Activated CD4-positive, alpha-beta T cell treated with anti-CD3 and anti-CD28 coated beads for 4 hours (primary cell): ENCODE measurements at regions not wholly inside any gene's neighbourhood (a gene's known extent, or its start where the extent isn't known, plus 50 kb on each side); places are given as distances from the start of the nearest gene placed in this dataset.
"Not testable (repeated sequence)": the region's sequence is repeated elsewhere in the genome, so short reads cannot be mapped to it uniquely, and the experiment has no call there.

Experiments
- DNase-seq, 2 donors: peaks; one replicate each; pipeline ENCODE4 v3.0.0-alpha.2; 2020

GRCh38 chrX:122092360-122092759 is 1045.0 kb downstream of the GLUD2 start:
- no peak for DNase-seq

GRCh38 chrX:122092978-122093377 is 1045.6 kb downstream of the GLUD2 start:
- no peak for DNase-seq

- DNase-seq, result no peak
Observed at GRCh38 chrX:122094611-122095010, 1047.2 kb downstream of the GLUD2 start.

GRCh38 chrX:122113376-122113775 is 1066.0 kb downstream of the GLUD2 start:
- no peak for DNase-seq

GRCh38 chrX:122113896-122114295 is 1066.5 kb downstream of the GLUD2 start:
- no peak for DNase-seq

GRCh38 chrX:122115604-122116003 is 1068.2 kb downstream of the GLUD2 start:
- DNase-seq, result no peak

- no peak for DNase-seq
Observed at GRCh38 chrX:122119361-122119760, 1064.7 kb upstream of the GRIA3 start.

GRCh38 chrX:122122274-122122673 is 1061.8 kb upstream of the GRIA3 start:
- no peak for DNase-seq

GRCh38 chrX:122133478-122133877 is 1050.6 kb upstream of the GRIA3 start:
- DNase-seq, result no peak

- DNase-seq, result no peak
Observed at GRCh38 chrX:122134291-122134690, 1049.8 kb upstream of the GRIA3 start.

GRCh38 chrX:122135070-122135469 is 1049.0 kb upstream of the GRIA3 start:
- DNase-seq, result no peak

GRCh38 chrX:122140219-122140618 is 1043.9 kb upstream of the GRIA3 start:
- not testable (repeated sequence) for DNase-seq

- DNase-seq, result no peak
Observed at GRCh38 chrX:122154019-122154418, 1030.1 kb upstream of the GRIA3 start.

GRCh38 chrX:122168241-122168640 is 1015.8 kb upstream of the GRIA3 start:
- no peak for DNase-seq

GRCh38 chrX:122184791-122185190 is 999.3 kb upstream of the GRIA3 start:
- no peak for DNase-seq

- no peak for DNase-seq
Observed at GRCh38 chrX:122187069-122187713, 996.9 kb upstream of the GRIA3 start.

GRCh38 chrX:122188751-122189150 is 995.3 kb upstream of the GRIA3 start:
- no peak for DNase-seq

- no peak for DNase-seq
Observed at GRCh38 chrX:122196343-122196742, 987.7 kb upstream of the GRIA3 start.

GRCh38 chrX:122203399-122203798 is 980.7 kb upstream of the GRIA3 start:
- DNase-seq, result no peak

- no peak for DNase-seq
Observed at GRCh38 chrX:122218666-122219065, 965.4 kb upstream of the GRIA3 start.

GRCh38 chrX:122219226-122219625 is 964.9 kb upstream of the GRIA3 start:
- no peak for DNase-seq

GRCh38 chrX:122219735-122220134 is 964.3 kb upstream of the GRIA3 start:
- DNase-seq, result no peak

- no peak for DNase-seq
Observed at GRCh38 chrX:122220644-122221373, 963.3 kb upstream of the GRIA3 start.

GRCh38 chrX:122221810-122222209 is 962.3 kb upstream of the GRIA3 start:
- not testable (repeated sequence) for DNase-seq

GRCh38 chrX:122224137-122224536 is 959.9 kb upstream of the GRIA3 start:
- DNase-seq, result not testable (repeated sequence)
